MM.1S (cell line): ENCODE measurements at regions not wholly inside any gene's neighbourhood (a gene's known extent, or its start where the extent isn't known, plus 50 kb on each side); places are given as distances from the start of the nearest gene placed in this dataset.

Source experiments
- DNase-seq: peaks from one replicate; pipeline ENCODE4 v3.0.0-alpha.2; 2015
- H2AFZ ChIP-seq: fragments of 300-600 bp; sonication (generic); 2 replicates; pipeline ENCODE4 v1.6.0; 2016; ENCODE audit warnings: antibody characterized with exemption, low read length
- H3F3A ChIP-seq: fragments of 300-600 bp; sonication (generic); 2 replicates; pipeline ENCODE4 v1.6.1; 2016; ENCODE audit warnings: mild to moderate bottlenecking, antibody characterized with exemption, low read length, moderate library complexity, mixed read lengths; ENCODE audit not compliant: insufficient read depth
- H3K27ac ChIP-seq: fragments of 300-600 bp; sonication (generic); 2 replicates; pipeline ENCODE4 v1.5.1; 2016; ENCODE audit warnings: mild to moderate bottlenecking, low read length
- H3K27me3 ChIP-seq: fragments of 300-600 bp; sonication (generic); replicated peaks from 2 replicates; pipeline ENCODE4 v1.6.0; 2016; ENCODE audit warnings: low read length; ENCODE audit not compliant: insufficient read depth
- H3K36me3 ChIP-seq: fragments of 300-600 bp; sonication (generic); replicated peaks from 2 replicates; pipeline ENCODE4 v1.6.1; 2016; ENCODE audit warnings: mild to moderate bottlenecking, low read length, mixed read lengths; ENCODE audit not compliant: insufficient read depth
- H3K4me1 ChIP-seq: fragments of 300-600 bp; sonication (generic); 2 replicates; pipeline ENCODE4 v1.6.1; 2016; ENCODE audit warnings: low read length, mixed read lengths
- H3K4me2 ChIP-seq: fragments of 300-600 bp; sonication (generic); 2 replicates; pipeline ENCODE4 v1.6.0; 2016; ENCODE audit warnings: low read depth, low read length
- H3K4me3 ChIP-seq: fragments of 300-600 bp; sonication (generic); 2 replicates; pipeline ENCODE4 v1.5.1; 2016; ENCODE audit warnings: low read length, mixed read lengths
- H3K79me2 ChIP-seq: fragments of 300-600 bp; sonication (generic); 2 replicates; pipeline ENCODE4 v1.6.1; 2016; ENCODE audit warnings: mixed run types, low read length, mixed read lengths
- H3K9ac ChIP-seq: fragments of 300-600 bp; sonication (generic); 2 replicates; pipeline ENCODE4 v1.6.1; 2016; ENCODE audit warnings: low read length, mixed read lengths
- H3K9me2 ChIP-seq: fragments of 300-600 bp; sonication (generic); replicated peaks from 2 replicates; pipeline ENCODE4 v1.6.1; 2016; ENCODE audit warnings: mild to moderate bottlenecking, low read length, mixed read lengths; ENCODE audit not compliant: insufficient read depth
- H3K9me3 ChIP-seq: fragments of 300-600 bp; sonication (generic); replicated peaks from 2 replicates; pipeline ENCODE4 v1.6.1; 2016; ENCODE audit warnings: mild to moderate bottlenecking, low read length, mixed read lengths; ENCODE audit not compliant: insufficient read depth
- H4K20me1 ChIP-seq: fragments of 300-600 bp; sonication (generic); 2 replicates; pipeline ENCODE4 v1.6.1; 2016; ENCODE audit warnings: mild to moderate bottlenecking, low read length, moderate library complexity, mixed read lengths; ENCODE audit not compliant: insufficient read depth
- EZH2 ChIP-seq: fragments of 300-600 bp; sonication (generic); optimal IDR thresholded peaks from 2 replicates; pipeline ENCODE3; 2017; ENCODE audit warnings: low read depth, mild to moderate bottlenecking, antibody characterized with exemption, low read length, mixed read lengths
- EZH2phosphoT487 ChIP-seq: fragments of 300-600 bp; sonication (generic); IDR thresholded peaks from 2 replicates; pipeline ENCODE4 v1.6.1; 2018; ENCODE audit warnings: antibody characterized with exemption, low read length
- TF ChIP-seq, protein P1 (sequence below): fragments of 300-600 bp; sonication (generic); IDR thresholded peaks from 2 replicates; pipeline ENCODE4 v1.5.1; 2016; ENCODE audit warnings: antibody characterized with exemption, low read length, mixed read lengths

DNA sequence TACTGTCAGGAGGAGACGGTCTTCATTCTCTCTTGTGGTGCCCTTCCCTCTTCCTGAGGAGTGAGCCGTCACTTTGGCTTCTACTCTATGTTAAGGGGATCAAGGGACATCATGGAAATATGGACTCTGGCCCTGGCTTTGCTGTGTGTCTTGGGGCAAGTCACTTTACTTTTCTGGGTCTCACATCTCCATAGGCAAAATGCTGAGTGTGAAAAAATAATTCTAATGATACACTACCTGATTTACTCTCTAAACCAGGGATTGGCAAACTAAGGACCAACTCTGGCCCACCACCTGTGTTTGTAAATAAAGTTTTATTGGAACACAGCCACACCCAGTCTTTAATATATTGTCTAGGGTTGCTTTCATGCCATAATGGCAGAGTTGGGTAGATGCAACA lies 548.7 kb upstream of the CDH5 start:
- DNase-seq: no peak
- no peak overlapping the region for H2AFZ ChIP-seq
- H3K4me2 ChIP-seq: no peak overlapping the region
- H3K4me1 ChIP-seq: peaks cover 12% of the 10 kb centered on the region
- no peak overlapping the region for H3K4me3 ChIP-seq
- H3K9me2 ChIP-seq: no peaks in the 10 kb centered on the region
- H3K27ac ChIP-seq: no peak overlapping the region
- no peaks in the 10 kb centered on the region for H4K20me1 ChIP-seq
- no peaks in the 10 kb centered on the region for H3F3A ChIP-seq
- TF ChIP-seq EZH2 (no peak), EZH2phosphoT487 (no peak)
- TF ChIP-seq, protein P1, sequence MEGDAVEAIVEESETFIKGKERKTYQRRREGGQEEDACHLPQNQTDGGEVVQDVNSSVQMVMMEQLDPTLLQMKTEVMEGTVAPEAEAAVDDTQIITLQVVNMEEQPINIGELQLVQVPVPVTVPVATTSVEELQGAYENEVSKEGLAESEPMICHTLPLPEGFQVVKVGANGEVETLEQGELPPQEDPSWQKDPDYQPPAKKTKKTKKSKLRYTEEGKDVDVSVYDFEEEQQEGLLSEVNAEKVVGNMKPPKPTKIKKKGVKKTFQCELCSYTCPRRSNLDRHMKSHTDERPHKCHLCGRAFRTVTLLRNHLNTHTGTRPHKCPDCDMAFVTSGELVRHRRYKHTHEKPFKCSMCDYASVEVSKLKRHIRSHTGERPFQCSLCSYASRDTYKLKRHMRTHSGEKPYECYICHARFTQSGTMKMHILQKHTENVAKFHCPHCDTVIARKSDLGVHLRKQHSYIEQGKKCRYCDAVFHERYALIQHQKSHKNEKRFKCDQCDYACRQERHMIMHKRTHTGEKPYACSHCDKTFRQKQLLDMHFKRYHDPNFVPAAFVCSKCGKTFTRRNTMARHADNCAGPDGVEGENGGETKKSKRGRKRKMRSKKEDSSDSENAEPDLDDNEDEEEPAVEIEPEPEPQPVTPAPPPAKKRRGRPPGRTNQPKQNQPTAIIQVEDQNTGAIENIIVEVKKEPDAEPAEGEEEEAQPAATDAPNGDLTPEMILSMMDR: no peak
- no peaks in the 10 kb centered on the region for H3K27me3 ChIP-seq
- no peak overlapping the region for H3K9ac ChIP-seq
- H3K79me2 ChIP-seq: no peaks in the 10 kb centered on the region
- no peaks in the 10 kb centered on the region for H3K36me3 ChIP-seq
- H3K9me3 ChIP-seq: no peaks in the 10 kb centered on the region

DNA sequence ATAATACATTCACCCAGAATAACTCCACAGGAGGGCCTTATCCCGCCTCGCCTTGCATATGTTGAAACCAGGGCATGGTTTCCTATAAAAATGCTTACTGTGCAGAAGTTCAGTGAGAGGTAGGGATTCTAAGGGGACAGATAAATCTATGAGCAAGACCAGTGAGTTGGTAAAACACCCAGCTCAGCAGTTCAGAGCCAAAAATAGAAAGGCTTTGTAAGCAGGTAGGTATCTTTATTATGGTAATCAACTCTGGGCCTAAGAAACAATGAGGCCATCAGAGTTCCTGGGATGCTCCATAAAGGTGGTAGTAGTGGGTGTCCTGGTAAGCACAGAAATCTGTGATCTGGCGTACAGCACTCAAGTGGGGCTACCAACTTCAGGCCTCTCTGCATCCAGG lies 549.4 kb upstream of the CDH5 start:
- H3K9me3 ChIP-seq: no peaks in the 10 kb centered on the region
- H4K20me1 ChIP-seq: no peaks in the 10 kb centered on the region
- no peak overlapping the region for H3K4me2 ChIP-seq
- peak; percentile 56 for DNase-seq
- no peaks in the 10 kb centered on the region for H3K79me2 ChIP-seq
- H3K9me2 ChIP-seq: no peaks in the 10 kb centered on the region
- no peak for TF ChIP-seq EZH2phosphoT487
- no peak for TF ChIP-seq EZH2
- TF ChIP-seq, protein P1: no peak
- no peak overlapping the region for H3K9ac ChIP-seq
- H3K4me1 ChIP-seq: peaks cover 12% of the 10 kb centered on the region
- no peaks in the 10 kb centered on the region for H3K27me3 ChIP-seq
- no peak overlapping the region for H3K4me3 ChIP-seq
- H2AFZ ChIP-seq: no peak overlapping the region
- no peaks in the 10 kb centered on the region for H3K36me3 ChIP-seq
- no peaks in the 10 kb centered on the region for H3F3A ChIP-seq
- no peak overlapping the region for H3K27ac ChIP-seq

DNA sequence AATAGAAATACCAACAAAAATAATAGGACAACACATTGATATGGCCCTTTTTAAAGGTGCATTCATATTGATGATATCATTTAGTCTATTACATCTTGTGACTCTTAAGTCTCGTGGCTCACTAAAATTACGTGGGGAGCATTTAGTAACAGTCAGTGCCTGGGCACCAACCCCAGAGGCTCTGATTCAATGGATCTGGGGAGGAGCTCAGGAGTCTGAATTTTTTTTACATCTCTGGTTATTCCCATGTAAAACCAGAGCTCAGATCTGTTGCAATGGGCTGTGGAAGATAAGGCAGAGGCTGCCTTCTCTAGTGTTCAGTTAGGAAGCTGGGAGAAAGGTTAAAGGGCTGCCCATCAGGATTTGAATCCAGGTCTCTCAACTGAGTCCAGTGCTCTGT lies 549.9 kb upstream of the CDH5 start:
- Histone ChIP-seq H3F3A (no peaks in the 10 kb centered on the region), H3K27me3 (no peaks in the 10 kb centered on the region), H3K27ac (no peak overlapping the region), H3K9me2 (no peaks in the 10 kb centered on the region), H3K9me3 (no peaks in the 10 kb centered on the region), H4K20me1 (no peaks in the 10 kb centered on the region), H3K4me3 (no peak overlapping the region), H3K4me1 (peaks cover 12% of the 10 kb centered on the region), H3K4me2 (no peak overlapping the region), H3K36me3 (no peaks in the 10 kb centered on the region), H3K9ac (no peak overlapping the region), H2AFZ (no peak overlapping the region), H3K79me2 (no peaks in the 10 kb centered on the region)
- TF ChIP-seq, protein P1: no peak
- DNase-seq: no peak
